H9 (cell line): ENCODE measurements at regions not wholly inside any gene's neighbourhood (a gene's known extent, or its start where the extent isn't known, plus 50 kb on each side); places are given as distances from the start of the nearest gene placed in this dataset.

Experiments used
- DNase-seq: peaks from one replicate; pipeline ENCODE4 v3.0.0-alpha.2; 2017
- H2AFZ ChIP-seq: one replicate; pipeline ENCODE4 v1.6.1; 2013; ENCODE audit warnings: mild to moderate bottlenecking, low read length, control low read depth, moderate library complexity
- H2AK5ac ChIP-seq: 2 replicates; pipeline ENCODE4 v1.6.1; 2013; ENCODE audit warnings: low read length, control low read depth, mixed read lengths; ENCODE audit not compliant: insufficient read length
- H2BK120ac ChIP-seq: one replicate; pipeline ENCODE4 v1.6.1; 2013; ENCODE audit warnings: low read depth, mild to moderate bottlenecking, low read length, control low read depth, inconsistent platforms; ENCODE audit not compliant: poor library complexity, severe bottlenecking
- H2BK12ac ChIP-seq: 2 replicates; pipeline ENCODE4 v1.6.1; 2013; ENCODE audit warnings: low read length, control low read depth, mixed read lengths, low read depth; ENCODE audit not compliant: insufficient read length
- H2BK15ac ChIP-seq: 2 replicates; pipeline ENCODE4 v1.6.1; 2013; ENCODE audit warnings: low read depth, low read length, control low read depth
- H2BK20ac ChIP-seq: one replicate; pipeline ENCODE4 v1.6.1; 2013; ENCODE audit warnings: low read depth, mild to moderate bottlenecking, low read length, control low read depth, inconsistent platforms; ENCODE audit not compliant: poor library complexity, severe bottlenecking
- H2BK5ac ChIP-seq: 2 replicates; pipeline ENCODE4 v1.6.1; 2013; ENCODE audit warnings: low read length, control low read depth, mixed read lengths; ENCODE audit not compliant: insufficient read length
- H3K14ac ChIP-seq: 2 replicates; pipeline ENCODE4 v1.6.1; 2013; ENCODE audit warnings: low read length, control low read depth; ENCODE audit not compliant: insufficient read depth
- H3K18ac ChIP-seq: 2 replicates; pipeline ENCODE4 v1.6.1; 2013; ENCODE audit warnings: low read depth, mild to moderate bottlenecking, mixed read lengths, low read length, control low read depth; ENCODE audit not compliant: insufficient read length
- H3K23ac ChIP-seq: 2 replicates; pipeline ENCODE4 v1.6.1; 2013; ENCODE audit warnings: low read length, control low read depth, mixed read lengths, low read depth; ENCODE audit not compliant: insufficient read length
- H3K23me2 ChIP-seq: 2 replicates; pipeline ENCODE4 v1.6.1; 2013; ENCODE audit warnings: low read depth, mild to moderate bottlenecking, mixed read lengths, low read length, control low read depth; ENCODE audit not compliant: insufficient read length, poor library complexity, severe bottlenecking
- H3K27ac ChIP-seq: 2 replicates; pipeline ENCODE4 v1.5.1; 2013; ENCODE audit warnings: low read length, control low read depth, mixed read lengths, low read depth; ENCODE audit not compliant: insufficient read length
- H3K27me3 ChIP-seq: 2 replicates; pipeline ENCODE4 v1.6.1; 2013; ENCODE audit warnings: low read length, control low read depth, inconsistent platforms; ENCODE audit not compliant: insufficient read depth
- H3K4ac ChIP-seq: 2 replicates; pipeline ENCODE4 v1.6.1; 2013; ENCODE audit warnings: low read depth, mild to moderate bottlenecking, control low read depth, inconsistent platforms, low read length, moderate library complexity
- H3K4me1 ChIP-seq: 2 replicates; pipeline ENCODE4 v1.6.1; 2013; ENCODE audit warnings: low read length, control low read depth, inconsistent platforms; ENCODE audit not compliant: insufficient read depth
- H3K4me2 ChIP-seq: 2 replicates; pipeline ENCODE4 v1.6.1; 2013; ENCODE audit warnings: low read length, control low read depth, mixed read lengths; ENCODE audit not compliant: insufficient read length, insufficient read depth
- H3K56ac ChIP-seq: 2 replicates; pipeline ENCODE4 v1.6.1; 2013; ENCODE audit warnings: low read depth, mild to moderate bottlenecking, mixed read lengths, low read length, control low read depth; ENCODE audit not compliant: insufficient read length
- H3K79me1 ChIP-seq: 2 replicates; pipeline ENCODE4 v1.6.1; 2013; ENCODE audit warnings: low read depth, mild to moderate bottlenecking, moderate library complexity, low read length, control low read depth, inconsistent platforms; ENCODE audit not compliant: insufficient read depth, poor library complexity, severe bottlenecking
- H3K79me2 ChIP-seq: 2 replicates; pipeline ENCODE4 v1.6.1; 2013; ENCODE audit warnings: low read length, control low read depth, inconsistent platforms; ENCODE audit not compliant: insufficient read depth
- H3K9ac ChIP-seq: 2 replicates; pipeline ENCODE4 v1.6.1; 2013; ENCODE audit warnings: low read length, control low read depth, mixed read lengths; ENCODE audit not compliant: insufficient read length; ENCODE audit errors: extremely low read depth
- H3K9me3 ChIP-seq: one replicate; pipeline ENCODE4 v1.6.1; 2013; ENCODE audit warnings: low read depth, low read length, inconsistent platforms; ENCODE audit not compliant: control insufficient read depth
- H3T11ph ChIP-seq: one replicate; pipeline ENCODE4 v1.6.1; 2013; ENCODE audit warnings: mild to moderate bottlenecking, low read length, control low read depth, inconsistent platforms
- H4K20me1 ChIP-seq: one replicate; pipeline ENCODE4 v1.6.1; 2013; ENCODE audit not compliant: control insufficient read depth, insufficient read length, insufficient read depth
- H4K5ac ChIP-seq: 2 replicates; pipeline ENCODE4 v1.6.1; 2013; ENCODE audit warnings: low read depth, mild to moderate bottlenecking, mixed read lengths, low read length, control low read depth; ENCODE audit not compliant: insufficient read length
- H4K8ac ChIP-seq: replicated peaks from 2 replicates; pipeline ENCODE4 v1.6.1; 2013; ENCODE audit warnings: low read length, control low read depth, mixed read lengths, low read depth; ENCODE audit not compliant: insufficient read length
- H4K91ac ChIP-seq: 2 replicates; pipeline ENCODE4 v1.6.1; 2013; ENCODE audit warnings: low read depth, mild to moderate bottlenecking, moderate library complexity, mixed read lengths, low read length, control low read depth; ENCODE audit not compliant: insufficient read length
- H3K27ac Mint-ChIP-seq, 3 experiments: 2 replicates in 2 of 3; 3 replicates in 1 of 3; pipeline ENCODE4 v1.8.0; 2020 to 2021; ENCODE audit warnings: mixed read lengths in 3 of 3, mild to moderate bottlenecking in 1 of 3, moderate library complexity in 1 of 3
- H3K27me3 Mint-ChIP-seq: 2 replicates; pipeline ENCODE4 v1.8.0; 2021; ENCODE audit warnings: low read depth, mild to moderate bottlenecking, moderate library complexity, mixed read lengths
- H3K36me3 Mint-ChIP-seq, 3 experiments: 2 replicates in 2 of 3; 3 replicates in 1 of 3; pipeline ENCODE4 v1.8.0; 2020 to 2021; ENCODE audit warnings: low read depth in 3 of 3, mixed read lengths in 3 of 3; ENCODE audit not compliant: insufficient read depth in 1 of 3
- H3K4me1 Mint-ChIP-seq, 2 experiments: 2 replicates each; pipeline ENCODE4 v1.8.0; 2020; ENCODE audit warnings: mixed read lengths in 2 of 2
- H3K4me3 Mint-ChIP-seq, 2 experiments: 2 replicates in 1 of 2; 3 replicates in 1 of 2; pipeline ENCODE4 v1.8.0; 2020 to 2021; ENCODE audit warnings: mild to moderate bottlenecking in 2 of 2, mixed read lengths in 2 of 2, moderate library complexity in 1 of 2
- H3K9me3 Mint-ChIP-seq, 2 experiments: 2 replicates in 1 of 2; 3 replicates in 1 of 2; pipeline ENCODE4 v1.8.0; 2020; ENCODE audit warnings: mild to moderate bottlenecking in 2 of 2, mixed read lengths in 2 of 2, moderate library complexity in 1 of 2
- CTCF ChIP-seq: fragments of 200-600 bp; sonication (generic); conservative IDR thresholded peaks from 3 replicates; pipeline ENCODE4 v1.8.0; 2021; ENCODE audit warnings: antibody characterized with exemption, mild to moderate bottlenecking
- WGBS: extraction: QIAGEN DNeasy Blood & Tissue Kit; methylation state at CpG from one replicate; pipeline ENCODE4 v1.1.7; 2013; ENCODE audit warnings: missing lambda C conversion rate, low lambda C conversion rate, mixed read lengths; ENCODE audit not compliant: insufficient read length; ENCODE audit errors: extremely low coverage; 5-methylcytosine and 5-hydroxymethylcytosine counted together

GRCh38 chr18:44518666-44519065 is 162.0 kb upstream of the SETBP1 start:
- Mint-ChIP-seq H3K4me1 (peaks cover 0 to 3% of the 10 kb centered on the region in 2 experiments; a peak in 1 of 4 replicates), H3K4me3 (no peak overlapping the region)
- WGBS, result no CpG with 5 or more reads among the region's 1 CpG

More at GRCh38 chr18:44518666-44519065, 162.0 kb upstream of the SETBP1 start:
- H2BK12ac ChIP-seq, result no peak overlapping the region
- H3K4me2 ChIP-seq, result no peak overlapping the region
- no peak for TF ChIP-seq CTCF
- H3K23ac ChIP-seq, result no peak overlapping the region
- no peak overlapping the region for H2AK5ac ChIP-seq
- no peaks in the 10 kb centered on the region for H3K27me3 Mint-ChIP-seq
- no peak overlapping the region for H3K4ac ChIP-seq
- no peak overlapping the region for H4K8ac ChIP-seq
- no peak overlapping the region for H2BK120ac ChIP-seq
- H2AFZ ChIP-seq, result no peak overlapping the region
- H4K91ac ChIP-seq, result no peak overlapping the region
- no peaks in the 10 kb centered on the region for H3K36me3 Mint-ChIP-seq
- H3T11ph ChIP-seq, result no peak overlapping the region
- no peaks in the 10 kb centered on the region for H4K20me1 ChIP-seq
- H3K9me3 Mint-ChIP-seq, result no peaks in the 10 kb centered on the region
- H3K56ac ChIP-seq, result no peak overlapping the region
- DNase-seq, result no peak
- H3K14ac ChIP-seq, result no peak overlapping the region
- no peak overlapping the region for H2BK5ac ChIP-seq
- H3K27me3 ChIP-seq, result no peaks in the 10 kb centered on the region
- H3K4me1 ChIP-seq, result no peaks in the 10 kb centered on the region
- H3K79me1 ChIP-seq, result no peaks in the 10 kb centered on the region
- no peak overlapping the region for H2BK15ac ChIP-seq
- H3K27ac ChIP-seq, result no peak overlapping the region
- H3K18ac ChIP-seq, result no peak overlapping the region
- H2BK20ac ChIP-seq, result no peak overlapping the region
- no peak overlapping the region for H3K9ac ChIP-seq
- H3K27ac Mint-ChIP-seq, result no peak overlapping the region
- H3K23me2 ChIP-seq, result no peaks in the 10 kb centered on the region
- no peak overlapping the region for H4K5ac ChIP-seq
- no peaks in the 10 kb centered on the region for H3K79me2 ChIP-seq
- no peaks in the 10 kb centered on the region for H3K9me3 ChIP-seq
